ENCODE measurements at regions not wholly inside any gene's neighbourhood (a gene's known extent, or its start where the extent isn't known, plus 50 kb on each side); places are given as distances from the start of the nearest gene placed in this dataset.

DNA sequence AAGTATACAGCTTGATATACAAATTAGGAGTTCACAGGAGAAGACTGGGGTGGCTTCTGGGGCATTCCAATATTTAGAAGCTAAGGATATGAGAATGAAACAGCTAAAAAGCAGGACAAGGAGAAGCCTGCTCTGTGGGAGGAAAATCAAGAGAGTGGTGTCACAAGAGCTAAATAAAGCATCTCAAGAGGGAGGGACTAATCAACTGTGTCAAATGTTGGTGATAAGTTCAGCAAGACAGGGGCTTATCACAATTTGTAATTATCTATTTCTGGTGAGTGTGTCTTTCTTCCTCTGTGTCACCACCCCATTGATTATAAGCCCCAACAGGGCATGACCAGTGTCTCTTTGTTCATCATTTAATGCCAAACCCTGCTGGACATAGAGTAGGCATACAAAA is 295.8 kb upstream of the DUSP10 start:
- TF ChIP-seq, protein P1, sequence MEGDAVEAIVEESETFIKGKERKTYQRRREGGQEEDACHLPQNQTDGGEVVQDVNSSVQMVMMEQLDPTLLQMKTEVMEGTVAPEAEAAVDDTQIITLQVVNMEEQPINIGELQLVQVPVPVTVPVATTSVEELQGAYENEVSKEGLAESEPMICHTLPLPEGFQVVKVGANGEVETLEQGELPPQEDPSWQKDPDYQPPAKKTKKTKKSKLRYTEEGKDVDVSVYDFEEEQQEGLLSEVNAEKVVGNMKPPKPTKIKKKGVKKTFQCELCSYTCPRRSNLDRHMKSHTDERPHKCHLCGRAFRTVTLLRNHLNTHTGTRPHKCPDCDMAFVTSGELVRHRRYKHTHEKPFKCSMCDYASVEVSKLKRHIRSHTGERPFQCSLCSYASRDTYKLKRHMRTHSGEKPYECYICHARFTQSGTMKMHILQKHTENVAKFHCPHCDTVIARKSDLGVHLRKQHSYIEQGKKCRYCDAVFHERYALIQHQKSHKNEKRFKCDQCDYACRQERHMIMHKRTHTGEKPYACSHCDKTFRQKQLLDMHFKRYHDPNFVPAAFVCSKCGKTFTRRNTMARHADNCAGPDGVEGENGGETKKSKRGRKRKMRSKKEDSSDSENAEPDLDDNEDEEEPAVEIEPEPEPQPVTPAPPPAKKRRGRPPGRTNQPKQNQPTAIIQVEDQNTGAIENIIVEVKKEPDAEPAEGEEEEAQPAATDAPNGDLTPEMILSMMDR (IDR thresholded peaks at IDR 0.05) = no peak
- no peak for TF ChIP-seq POLR2A (IDR thresholded peaks at IDR 0.05)

All from uterus (tissue), 2 donors.